Activated CD4-positive, alpha-beta T cell treated with anti-CD3 and anti-CD28 coated beads, Interleukin-2, Interleukin-4, amounts not matched to agents 100 ng/mL and 50 ng/mL, durations not matched to agents 16 hours and 8 hours (primary cell): ENCODE measurements at regions not wholly inside any gene's neighbourhood (a gene's known extent, or its start where the extent isn't known, plus 50 kb on each side); places are given as distances from the start of the nearest gene placed in this dataset.
"Not testable (repeated sequence)": the region's sequence is repeated elsewhere in the genome, so short reads cannot be mapped to it uniquely, and the experiment has no call there.

Experiments
- DNase-seq: peaks from one replicate; pipeline ENCODE4 v3.0.0-alpha.2; 2020; ENCODE audit warnings: low spot score

DNA sequence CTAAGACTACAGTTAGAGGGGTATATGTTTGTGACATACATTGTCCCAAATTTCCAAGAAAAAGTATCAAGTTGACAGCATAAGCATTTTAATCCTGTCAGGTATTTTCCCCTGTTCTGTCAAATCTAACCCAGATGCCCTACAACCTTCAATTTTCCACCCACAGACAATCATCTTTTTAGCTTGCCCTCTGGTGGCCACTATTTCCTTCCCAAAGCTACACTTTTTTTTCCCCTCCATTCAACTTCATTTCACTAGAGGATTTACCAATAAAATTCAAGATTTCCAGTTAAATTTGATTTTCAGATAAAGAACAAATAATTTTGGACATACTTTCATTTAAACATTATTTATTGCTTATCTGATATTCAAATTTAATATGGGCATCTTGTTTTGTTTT lies 286.6 kb downstream of the TENT5A start:
- DNase-seq = no peak

DNA sequence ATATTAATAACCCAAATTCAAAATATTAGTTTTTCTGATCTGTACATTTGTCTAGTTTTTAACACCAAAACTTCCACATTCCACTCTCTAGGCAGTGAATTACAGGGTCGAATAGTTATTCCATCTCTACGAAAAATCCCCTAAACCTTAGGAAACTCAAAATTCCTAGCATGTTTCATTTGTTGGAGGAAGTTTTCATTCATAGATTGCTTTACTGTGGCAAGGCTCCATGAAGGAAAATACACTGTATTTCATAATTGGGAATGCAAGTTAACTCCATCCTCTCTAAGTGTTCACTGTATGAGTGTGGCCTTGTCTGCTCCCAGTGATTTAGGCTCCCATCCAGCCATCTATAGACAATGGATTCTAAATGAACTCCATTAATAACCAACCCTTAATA lies 296.1 kb downstream of the TENT5A start:
- DNase-seq = no peak

DNA sequence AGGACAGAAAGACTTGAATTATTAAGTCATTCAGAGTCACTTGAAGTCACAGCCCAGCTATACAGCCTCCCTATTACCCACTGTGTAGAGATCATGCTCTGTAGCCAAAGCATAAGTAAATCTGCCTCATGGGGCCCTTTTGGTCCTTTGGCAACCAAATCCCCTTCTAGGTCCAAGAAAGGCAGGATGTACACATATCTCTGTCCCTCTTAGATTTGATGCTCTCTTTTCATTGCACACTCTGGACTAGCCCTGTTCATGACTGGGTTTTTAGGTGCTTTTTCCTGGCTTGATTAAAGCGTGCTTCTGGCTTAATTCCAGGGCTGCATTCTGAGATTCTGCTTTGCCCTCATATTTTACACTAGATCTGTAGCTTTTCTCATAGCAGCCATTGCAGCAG lies 296.8 kb downstream of the TENT5A start:
- no peak for DNase-seq

DNA sequence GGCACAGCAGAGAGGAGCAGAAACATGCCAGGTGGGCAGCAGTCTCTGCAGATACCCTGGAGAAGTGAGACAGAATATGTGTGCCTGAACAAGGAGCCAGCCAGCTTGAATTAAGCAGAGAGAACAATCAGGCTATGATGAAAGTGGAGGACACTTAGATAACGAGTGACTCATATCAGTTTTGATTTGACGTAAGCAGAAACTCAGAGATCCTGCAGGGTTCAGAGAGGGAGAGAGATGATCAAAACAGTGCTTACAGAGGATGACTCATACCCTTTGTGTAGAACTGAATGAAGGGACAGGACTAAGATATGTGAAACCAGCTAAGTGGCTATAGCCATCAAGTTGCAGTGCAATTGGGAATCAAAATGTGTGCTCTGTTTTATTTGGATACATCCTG lies 300.7 kb downstream of the TENT5A start:
- peak; percentile 79 for DNase-seq

DNA sequence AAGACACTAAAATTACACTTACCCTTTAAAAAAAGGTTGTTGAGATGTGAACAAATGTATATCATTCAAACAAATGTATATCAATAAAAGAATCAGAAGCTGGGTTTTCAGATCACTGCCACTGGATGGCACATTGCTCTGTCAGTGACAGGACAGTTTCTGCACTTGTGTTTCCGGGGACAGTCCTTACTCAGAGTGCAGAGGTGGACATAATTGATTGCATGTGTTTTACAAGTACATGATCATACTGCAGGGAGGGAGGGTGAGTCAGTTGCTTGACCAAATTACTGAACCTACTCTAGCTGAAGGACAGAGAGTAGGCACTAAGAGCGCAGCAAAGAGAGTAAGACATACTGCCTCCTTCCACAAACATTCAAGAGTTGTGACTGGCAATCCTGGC lies 302.3 kb downstream of the TENT5A start:
- DNase-seq = no peak

DNA sequence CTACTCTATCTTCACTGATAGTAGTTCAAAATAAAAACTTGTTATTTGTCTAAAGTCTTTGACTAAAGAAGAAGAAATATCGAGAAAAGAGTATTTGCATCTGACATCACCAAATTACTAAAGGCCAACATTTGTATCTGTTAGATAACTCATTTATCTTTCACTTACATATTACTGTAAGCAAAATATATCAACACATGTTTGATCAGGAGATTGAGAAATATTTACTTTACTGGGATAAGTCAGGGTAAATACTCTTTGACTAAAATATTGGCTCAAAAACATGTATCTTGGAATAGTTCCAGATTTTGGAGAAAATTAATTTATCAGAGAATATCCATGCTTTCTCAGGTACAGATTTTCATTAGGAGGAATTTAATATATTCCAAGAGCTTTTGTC lies 306.0 kb downstream of the TENT5A start:
- no peak for DNase-seq

DNA sequence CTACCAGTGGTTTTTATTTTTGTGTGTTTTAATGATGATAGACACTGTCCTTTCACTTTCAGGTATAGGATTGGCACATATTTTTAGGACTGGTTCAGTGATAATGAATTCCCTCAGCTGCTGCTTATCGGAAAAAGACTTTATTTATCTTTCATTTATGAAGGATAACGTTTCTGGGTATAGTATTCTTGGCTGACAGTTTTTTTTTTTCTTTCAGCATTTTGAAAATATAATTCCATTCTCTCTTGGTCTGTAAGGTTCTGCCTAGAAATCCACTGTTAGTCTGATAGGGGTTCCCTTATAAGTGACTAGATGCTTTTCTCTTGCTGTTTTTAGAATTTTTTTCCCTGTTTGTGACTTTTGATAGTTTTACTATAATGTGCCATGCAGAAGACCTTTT lies 313.1 kb downstream of the TENT5A start:
- no peak for DNase-seq

DNA sequence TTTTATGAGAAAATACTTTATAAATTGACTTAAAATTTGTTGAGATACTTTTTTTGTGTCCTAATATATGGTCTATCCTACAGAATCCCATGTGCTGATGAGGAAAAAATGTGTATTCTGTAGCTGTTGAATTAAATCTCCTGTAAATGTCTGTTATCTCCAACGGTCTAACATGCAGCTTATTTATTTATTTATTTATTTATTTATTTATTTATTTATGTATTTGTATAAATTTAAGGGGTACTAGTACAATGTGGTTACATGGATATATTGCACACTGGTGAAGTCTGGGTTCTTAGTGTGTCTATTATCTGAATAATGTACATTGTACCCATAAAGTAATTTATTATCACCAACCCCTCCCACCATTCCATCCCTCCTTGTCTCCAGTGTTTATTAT lies 315.5 kb downstream of the TENT5A start:
- DNase-seq = no peak

DNA sequence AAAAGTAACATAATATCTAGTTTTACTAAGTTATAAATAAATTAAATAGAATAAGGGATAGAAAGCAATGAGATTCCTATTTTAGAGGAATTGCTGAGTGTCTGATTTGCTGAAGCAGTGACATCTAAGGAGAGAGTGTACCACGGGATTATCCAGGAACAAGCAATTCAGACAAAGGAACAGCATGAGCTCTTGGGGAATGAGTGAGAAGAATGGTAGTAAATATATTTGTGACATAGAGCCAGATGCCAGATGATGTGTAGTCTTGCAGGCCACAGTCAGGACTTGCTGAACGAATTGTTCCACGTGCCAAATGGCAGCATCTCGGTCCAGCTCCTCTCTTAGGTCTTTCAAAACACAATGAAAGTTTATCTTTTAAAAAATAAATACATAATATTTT lies 339.2 kb downstream of the TENT5A start:
- DNase-seq = no peak

DNA sequence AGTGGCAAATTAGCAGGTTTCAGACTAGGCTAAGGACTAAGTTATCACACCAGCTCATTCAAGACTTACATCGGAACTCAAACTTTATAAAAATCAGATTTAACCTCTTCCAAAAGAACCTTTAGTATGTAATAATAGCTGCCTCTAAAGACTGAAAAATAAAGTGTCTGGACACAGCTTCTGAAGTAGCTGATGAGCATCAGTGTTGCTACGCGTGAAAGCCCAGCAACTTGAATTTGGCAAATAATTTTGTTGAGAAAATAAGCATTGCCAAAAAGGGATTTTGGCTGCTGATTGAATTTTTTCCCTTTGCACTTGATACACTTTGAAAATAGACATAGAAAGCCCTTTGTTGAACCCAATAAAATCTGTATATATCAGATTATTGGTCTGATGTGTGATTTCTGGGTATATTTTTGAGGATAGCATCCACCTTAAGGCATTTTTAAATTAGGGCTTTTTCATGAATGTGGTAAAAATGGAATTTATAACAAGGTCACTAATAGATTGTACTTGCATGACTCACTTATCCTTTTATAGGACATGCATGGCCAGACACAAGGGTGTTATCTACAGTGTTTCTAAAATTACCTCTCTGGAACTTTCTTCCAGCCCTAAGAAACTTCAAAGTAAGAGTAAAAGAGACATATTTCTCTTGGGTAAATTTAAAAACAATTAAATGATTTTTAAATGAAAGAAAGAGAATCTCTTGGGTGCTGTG lies 350.4 kb downstream of the TENT5A start:
- DNase-seq = no peak

DNA sequence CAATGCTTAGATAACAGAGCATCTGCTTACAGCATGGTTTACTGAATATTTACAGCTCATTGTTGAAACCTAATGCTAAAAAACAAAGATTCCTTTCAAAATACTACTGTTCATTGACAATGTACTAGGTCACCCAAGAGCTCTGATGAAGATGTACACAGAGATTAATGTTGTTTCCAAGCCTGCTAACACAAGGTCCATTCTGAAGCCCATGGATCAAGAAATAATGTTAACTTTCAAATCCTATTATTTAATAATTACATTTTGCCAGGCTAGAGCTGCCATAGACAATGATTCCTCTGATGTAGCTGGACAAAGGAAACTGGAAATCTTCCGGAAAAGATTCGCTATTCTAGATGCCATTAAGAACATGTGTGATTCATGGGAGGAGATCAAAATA lies 355.6 kb downstream of the TENT5A start:
- DNase-seq = no peak

DNA sequence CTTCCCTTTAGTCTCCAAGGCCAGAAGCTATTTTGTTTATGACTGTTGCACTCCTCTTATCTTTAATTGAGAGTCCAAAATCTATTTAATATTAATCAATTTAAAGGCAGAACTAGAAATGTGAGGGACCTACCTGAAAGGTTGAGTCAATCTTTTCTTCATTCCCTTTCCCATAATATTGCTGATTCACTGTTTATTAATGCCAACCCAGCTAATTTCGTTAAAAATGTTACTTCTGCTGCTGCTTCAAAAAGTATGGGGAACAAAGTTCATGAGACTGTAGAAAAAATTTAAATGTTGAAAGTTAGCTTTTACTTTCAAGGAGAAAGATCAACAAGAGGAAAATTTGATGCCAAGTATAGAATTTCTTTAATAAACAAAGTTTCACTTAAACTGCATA lies 365.3 kb downstream of the TENT5A start:
- DNase-seq = no peak

DNA sequence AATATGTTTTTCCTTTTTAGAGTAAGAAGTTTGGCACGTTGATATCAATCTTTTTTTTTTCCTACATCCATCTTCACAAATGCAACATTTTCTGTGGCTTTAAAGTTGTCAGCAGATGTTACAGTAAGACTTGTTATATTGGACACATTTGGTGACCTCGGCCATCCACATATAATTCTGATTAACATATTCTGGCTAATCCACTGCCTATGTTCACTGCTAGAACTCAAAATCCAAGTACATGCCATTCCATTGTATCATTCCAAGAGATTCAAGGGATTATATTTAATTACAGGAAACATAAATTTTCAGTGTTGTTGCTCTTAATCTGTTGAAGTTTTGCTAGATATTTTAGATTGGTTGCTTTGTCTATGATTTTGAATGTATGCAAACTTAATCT lies 367.6 kb downstream of the TENT5A start:
- no peak for DNase-seq

DNA sequence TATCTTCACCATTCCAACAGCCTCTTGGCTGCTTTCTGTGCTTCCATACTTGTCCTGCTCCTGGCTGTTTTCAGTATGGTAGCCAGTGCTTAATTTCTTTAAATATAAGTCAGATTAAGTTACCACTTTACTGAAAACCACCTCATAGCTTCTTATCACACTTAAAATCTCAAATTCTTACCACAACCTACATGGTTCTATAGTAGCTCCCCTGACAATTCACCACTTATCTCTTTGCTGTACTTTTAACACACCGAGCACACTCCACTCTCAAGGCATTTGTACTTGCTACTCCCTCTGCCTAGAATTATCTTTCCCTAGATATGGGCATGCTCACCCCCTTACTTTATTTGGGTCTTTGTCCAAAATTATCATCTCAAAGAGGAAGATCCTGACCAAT lies 369.0 kb downstream of the TENT5A start:
- DNase-seq = no peak

DNA sequence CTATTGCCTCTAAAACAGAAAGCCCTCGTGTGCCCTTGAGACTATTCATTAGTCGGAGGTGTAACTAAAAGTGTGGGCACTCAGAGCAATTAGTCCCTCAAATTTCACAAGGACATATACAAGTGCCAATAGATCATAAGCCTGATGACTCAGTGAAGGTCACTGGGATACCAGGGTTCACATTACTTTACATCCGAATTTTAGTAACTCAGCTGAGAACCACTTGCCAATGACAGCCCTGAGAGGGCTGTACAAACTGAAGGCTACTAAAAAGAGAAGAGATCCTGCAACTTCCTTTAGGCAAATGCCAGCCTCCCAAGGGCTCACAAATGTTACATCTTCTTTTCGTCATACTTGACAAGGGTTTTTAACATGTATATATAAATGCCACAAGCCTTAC lies 369.6 kb downstream of the TENT5A start:
- no peak for DNase-seq

DNA sequence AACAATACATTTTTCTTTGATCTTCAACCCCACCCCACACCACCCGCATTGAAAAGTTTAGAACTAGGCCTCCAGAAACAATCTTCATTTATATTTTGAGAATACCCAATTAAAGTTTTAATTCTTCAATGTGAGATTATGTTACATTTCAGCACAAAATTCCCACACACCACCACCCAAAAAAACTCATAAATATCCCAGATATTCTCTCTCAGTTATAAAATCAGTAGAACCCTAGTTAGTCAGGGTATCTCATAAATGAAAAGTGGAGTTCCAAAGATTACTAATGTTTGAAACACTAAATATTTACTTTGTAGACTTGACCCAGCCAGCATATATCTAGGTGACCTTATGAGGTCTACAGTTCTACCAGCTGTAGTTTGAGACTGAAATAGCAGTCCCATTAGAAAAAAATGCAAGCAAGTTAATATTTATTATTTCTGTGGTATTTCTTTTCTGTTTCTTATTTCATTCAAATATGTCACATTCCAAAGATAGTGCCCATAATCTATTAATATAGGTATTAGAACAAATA lies 371.0 kb downstream of the TENT5A start:
- DNase-seq = no peak

DNA sequence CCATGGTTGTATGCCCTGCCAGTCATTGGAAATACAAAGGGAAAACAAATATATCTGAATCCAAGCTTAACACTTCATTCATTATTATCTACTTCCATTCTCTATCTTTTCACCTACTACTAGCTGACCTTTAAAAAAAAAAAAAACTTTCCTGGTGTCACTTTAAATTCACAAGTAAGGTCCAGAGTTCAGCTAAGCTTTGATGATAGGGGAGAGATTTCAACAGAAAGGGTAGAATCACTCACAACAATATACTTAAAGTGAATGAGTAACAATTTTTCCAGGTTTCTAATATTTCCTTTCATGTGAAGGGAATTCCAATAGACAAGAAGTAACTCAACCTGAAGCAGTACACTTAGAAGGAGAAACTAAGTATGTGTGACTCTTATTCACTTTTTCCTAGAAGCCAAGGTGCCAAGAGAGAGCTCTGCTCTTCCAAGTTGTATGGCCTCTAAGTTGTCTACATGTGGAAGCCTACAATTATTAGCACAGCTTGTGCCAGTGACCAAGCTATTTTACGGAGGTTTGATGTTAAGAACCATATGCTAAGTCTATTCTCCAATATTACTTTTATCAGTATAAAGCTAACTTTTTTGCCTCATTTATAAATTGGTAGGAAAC lies 371.7 kb downstream of the TENT5A start:
- no peak for DNase-seq

DNA sequence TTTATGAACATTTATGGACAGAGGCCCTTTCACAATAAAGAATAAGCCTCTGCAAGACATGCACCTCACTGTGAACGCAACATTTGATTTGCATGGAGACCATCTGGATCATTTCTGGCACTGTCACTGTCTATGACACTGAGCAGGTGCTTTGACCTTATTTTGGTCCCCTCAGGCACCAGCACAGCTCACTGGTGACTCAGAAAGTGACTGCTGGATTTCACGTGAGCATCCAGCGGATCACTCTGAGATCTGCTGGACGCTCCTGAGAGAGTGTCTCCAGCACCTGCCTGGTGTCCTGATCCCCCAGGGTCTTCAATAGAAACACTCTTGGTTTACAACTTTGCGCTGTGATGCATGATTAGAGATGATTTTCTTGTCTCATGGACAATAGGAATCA lies 375.7 kb downstream of the TENT5A start:
- no peak for DNase-seq

DNA sequence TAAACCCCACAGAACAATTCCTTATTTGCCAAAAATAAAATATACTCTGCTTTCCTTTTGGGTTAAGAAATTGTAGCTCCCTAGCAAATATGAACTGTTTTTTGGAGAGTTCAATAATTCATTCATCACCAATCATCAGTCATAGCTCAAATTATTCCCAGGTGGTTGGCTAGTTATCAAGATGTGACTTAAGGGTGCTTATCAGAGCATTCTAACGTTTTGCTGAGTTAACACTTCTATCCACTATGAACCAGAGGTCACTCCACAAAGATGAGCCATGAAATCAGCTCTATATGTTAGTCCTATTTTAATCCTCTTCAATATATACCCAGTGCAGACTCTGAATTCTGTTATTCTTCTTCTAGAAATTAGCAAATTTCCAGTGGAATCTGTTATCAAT lies 379.1 kb downstream of the TENT5A start:
- DNase-seq = no peak

DNA sequence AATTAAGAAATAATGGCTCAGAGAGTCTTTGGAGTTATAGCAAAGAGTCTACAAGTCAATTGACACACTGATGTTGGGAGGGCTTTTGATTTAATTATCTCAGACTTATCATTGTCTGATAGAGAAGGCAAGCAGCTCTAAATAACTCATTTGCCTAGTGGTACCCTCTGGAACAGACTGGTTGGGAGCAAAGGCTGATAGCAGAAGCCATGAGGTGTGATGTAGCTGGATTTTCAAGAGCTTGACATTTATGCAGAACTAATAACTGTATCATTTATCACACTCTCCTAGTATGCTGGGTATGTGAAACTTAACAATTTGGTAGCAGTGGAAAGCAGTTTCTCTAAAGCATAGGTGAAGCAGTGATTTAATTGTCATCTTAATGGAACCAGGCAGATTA lies 380.6 kb downstream of the TENT5A start:
- no peak for DNase-seq

DNA sequence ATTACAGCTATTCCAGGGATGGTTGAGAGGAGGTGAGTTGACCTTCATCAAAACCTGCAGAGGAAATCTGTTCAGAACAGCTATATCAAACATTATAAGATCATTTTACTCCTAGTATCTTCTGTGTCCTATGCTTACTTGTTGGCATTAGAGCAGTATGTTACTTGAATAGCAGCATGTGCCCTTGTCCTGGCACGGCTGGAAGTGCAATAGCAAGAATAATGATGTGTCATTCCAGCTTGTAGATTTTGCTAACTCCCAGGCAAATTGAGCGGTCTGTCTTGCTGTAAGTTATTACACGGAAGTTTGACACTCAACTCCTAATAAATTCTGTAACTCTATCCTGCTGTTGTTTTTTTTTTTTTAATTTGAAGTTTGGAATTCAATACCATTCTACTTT lies 385.5 kb downstream of the TENT5A start:
- DNase-seq = no peak

DNA sequence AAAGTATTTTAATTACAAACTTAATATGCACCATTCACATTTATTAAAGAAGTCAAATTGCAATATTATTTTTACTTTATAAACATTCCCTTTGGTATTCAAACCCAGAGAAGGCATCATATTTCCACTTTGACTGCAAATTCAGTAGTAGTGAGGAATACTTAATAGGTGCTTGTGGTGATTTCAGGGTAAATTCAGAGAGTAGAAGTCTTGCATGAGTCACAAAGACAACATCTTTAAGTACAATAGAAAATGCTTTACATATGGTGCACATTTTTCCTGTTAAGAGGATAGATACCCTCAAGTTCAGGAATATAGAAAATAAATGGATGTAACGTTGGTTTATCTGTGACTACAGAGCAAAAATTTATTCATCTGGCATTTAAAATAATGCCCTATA lies 390.2 kb downstream of the TENT5A start:
- DNase-seq = no peak

DNA sequence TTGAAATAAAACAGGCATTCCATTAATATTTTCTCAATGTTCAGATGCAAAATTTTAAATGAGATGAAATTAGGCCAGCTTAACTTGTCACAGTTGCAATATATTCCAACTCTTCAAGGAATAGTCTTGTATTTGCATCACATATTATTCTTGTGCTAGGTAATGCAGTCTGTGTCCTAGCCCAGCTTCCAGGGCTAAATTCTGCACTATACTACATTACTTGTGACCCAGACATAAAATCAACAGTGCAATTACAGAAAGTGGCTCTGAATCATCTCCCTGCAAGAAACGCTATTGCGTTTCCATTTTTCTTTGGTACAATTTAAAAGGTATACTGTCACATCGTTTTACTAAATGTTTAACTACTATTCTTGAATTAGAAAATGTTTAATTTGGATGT lies 399.2 kb downstream of the TENT5A start:
- DNase-seq = no peak

DNA sequence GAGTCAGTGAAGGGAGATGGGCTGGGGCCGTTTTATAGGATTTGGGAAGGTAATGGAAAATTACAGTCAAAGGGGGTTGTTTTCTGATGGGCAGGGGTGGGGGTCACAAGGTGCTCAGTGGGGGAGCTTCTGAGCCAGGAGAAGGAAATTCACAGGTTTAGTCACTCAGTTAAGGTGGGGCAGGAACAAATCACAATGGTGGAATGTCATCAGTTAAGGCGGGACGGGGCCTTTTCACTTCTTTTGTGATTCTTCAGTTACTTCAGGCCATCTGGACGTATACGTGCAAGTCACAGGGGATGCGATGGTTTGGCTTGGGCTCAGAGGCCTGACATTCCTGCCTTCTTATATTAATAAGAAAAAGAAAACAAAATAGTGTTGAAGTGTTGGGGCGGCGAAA lies 408.5 kb downstream of the TENT5A start:
- not testable (repeated sequence) for DNase-seq
